Tibial nerve (tissue), 4 donors: ENCODE measurements at regions not wholly inside any gene's neighbourhood (a gene's known extent, or its start where the extent isn't known, plus 50 kb on each side); places are given as distances from the start of the nearest gene placed in this dataset.

Experiments
- DNase-seq, 2 donors: peaks; one replicate each; pipeline ENCODE4 v3.0.0-alpha.2; 2019; ENCODE audit warnings: low spot score in 2 of 2
- H3K27ac ChIP-seq, 4 donors: fragments of 200-600 bp; sonication (generic) in 3 of 4; one replicate each; pipeline ENCODE4 v1.5.1; 2017 to 2019; ENCODE audit warnings: mild to moderate bottlenecking in 1 of 4
- H3K27me3 ChIP-seq, 2 donors: fragments of 200-600 bp; sonication (generic) in 1 of 2; one replicate each; pipeline versions ENCODE4 v1.5.1 to v1.6.0; 2017 to 2019
- H3K36me3 ChIP-seq, 3 donors: fragments of 200-600 bp; sonication (generic); one replicate each; pipeline ENCODE4 v1.5.1; 2018 to 2019
- H3K4me1 ChIP-seq, 4 donors: fragments of 200-600 bp; sonication (generic) in 3 of 4; one replicate each; pipeline ENCODE4 v1.5.1; 2017 to 2019
- H3K4me3 ChIP-seq, 4 donors: fragments of 200-600 bp; sonication (generic) in 3 of 4; one replicate each; pipeline ENCODE4 v1.5.1; 2017 to 2019; ENCODE audit warnings: mild to moderate bottlenecking in 1 of 4, moderate library complexity in 1 of 4
- H3K9me3 ChIP-seq, 4 donors: fragments of 200-600 bp; sonication (generic) in 3 of 4; one replicate each; pipeline ENCODE4 v1.5.1; 2017 to 2019
- EP300 ChIP-seq, 2 donors: sonication (generic); formaldehyde crosslinking; IDR thresholded peaks; one replicate each; pipeline ENCODE4 v1.6.1; 2017; ENCODE audit warnings: antibody characterized with exemption in 2 of 2, mild to moderate bottlenecking in 1 of 2
- POLR2A ChIP-seq, 2 donors: fragments of 450-650 bp; IDR thresholded peaks; one replicate each; pipeline ENCODE4 v1.6.1; 2017; ENCODE audit warnings: antibody characterized with exemption in 2 of 2, mild to moderate bottlenecking in 2 of 2, moderate library complexity in 2 of 2
- WGBS, 2 donors: methylation state at CpG; one replicate each; pipeline ENCODE4 v1.1.5; 2018; 5-methylcytosine and 5-hydroxymethylcytosine counted together
- TF ChIP-seq, protein P1 (sequence below), 5 experiments: fragments of 200-600 bp in 3 of 5; fragments of 450-650 bp in 2 of 5; sonication (generic) in 3 of 5; IDR thresholded peaks; one replicate each; pipeline ENCODE4 v1.5.1; 2016 to 2019; ENCODE audit warnings: antibody characterized with exemption in 5 of 5, mild to moderate bottlenecking in 3 of 5, moderate library complexity in 2 of 5

DNA sequence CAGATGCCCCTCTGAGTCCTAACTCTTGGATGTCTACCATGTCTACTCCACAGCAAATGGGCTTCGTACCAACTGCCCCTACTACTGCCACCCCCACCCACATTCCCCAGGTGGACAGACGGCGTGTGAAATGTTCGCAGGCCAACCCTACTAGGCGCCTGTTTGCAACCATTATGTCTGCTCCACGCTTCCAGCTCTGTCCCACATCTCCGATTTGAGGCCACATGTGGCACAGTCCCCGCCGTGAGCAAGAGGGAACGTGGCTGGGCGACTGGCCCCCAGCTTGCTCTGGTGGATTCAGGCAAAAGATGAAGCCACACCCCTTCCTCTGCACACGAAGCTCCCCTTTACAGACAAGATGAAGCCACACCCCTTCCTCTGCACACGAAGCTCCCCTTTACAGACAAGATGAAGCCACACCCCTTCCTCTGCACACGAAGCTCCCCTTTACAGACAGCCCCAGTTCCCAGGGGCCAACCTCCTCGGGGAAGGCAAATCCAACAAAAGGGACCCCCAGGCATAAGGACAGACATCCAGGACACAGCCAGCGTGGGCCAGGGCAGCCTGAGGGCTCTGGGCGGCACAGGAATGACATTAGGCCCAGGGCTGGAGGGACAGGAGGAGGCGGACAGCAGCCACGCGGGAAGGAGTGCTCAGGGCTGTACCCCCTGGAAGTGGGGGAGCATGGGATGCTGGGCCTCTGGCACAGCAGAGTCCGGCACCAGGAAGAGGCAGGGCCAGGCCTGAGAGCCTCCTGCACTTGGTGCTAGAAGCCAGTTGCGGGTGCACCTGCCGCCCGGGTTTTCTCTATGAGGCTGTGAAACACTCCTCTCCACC is 106.2 kb downstream of the SHANK2 start:
- Histone ChIP-seq H3K27ac (no peak overlapping the region), H3K27me3 (no peaks in the 10 kb centered on the region), H3K4me3 (no peak overlapping the region), H3K9me3 (peaks cover 0 to 12% (median 0%) of the 10 kb centered on the region in 4 donors), H3K4me1 (no peaks in the 10 kb centered on the region), H3K36me3 (no peaks in the 10 kb centered on the region)
- DNase-seq: no peak
- TF ChIP-seq EP300 (IDR thresholded peaks at IDR 0.05) (no peak), POLR2A (IDR thresholded peaks at IDR 0.05) (no peak)
- TF ChIP-seq, protein P1, sequence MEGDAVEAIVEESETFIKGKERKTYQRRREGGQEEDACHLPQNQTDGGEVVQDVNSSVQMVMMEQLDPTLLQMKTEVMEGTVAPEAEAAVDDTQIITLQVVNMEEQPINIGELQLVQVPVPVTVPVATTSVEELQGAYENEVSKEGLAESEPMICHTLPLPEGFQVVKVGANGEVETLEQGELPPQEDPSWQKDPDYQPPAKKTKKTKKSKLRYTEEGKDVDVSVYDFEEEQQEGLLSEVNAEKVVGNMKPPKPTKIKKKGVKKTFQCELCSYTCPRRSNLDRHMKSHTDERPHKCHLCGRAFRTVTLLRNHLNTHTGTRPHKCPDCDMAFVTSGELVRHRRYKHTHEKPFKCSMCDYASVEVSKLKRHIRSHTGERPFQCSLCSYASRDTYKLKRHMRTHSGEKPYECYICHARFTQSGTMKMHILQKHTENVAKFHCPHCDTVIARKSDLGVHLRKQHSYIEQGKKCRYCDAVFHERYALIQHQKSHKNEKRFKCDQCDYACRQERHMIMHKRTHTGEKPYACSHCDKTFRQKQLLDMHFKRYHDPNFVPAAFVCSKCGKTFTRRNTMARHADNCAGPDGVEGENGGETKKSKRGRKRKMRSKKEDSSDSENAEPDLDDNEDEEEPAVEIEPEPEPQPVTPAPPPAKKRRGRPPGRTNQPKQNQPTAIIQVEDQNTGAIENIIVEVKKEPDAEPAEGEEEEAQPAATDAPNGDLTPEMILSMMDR (IDR thresholded peaks at IDR 0.05): no peak
- WGBS, 2 donors: 76 to 78% methylated on average over 24 of the region's 24 CpGs

DNA sequence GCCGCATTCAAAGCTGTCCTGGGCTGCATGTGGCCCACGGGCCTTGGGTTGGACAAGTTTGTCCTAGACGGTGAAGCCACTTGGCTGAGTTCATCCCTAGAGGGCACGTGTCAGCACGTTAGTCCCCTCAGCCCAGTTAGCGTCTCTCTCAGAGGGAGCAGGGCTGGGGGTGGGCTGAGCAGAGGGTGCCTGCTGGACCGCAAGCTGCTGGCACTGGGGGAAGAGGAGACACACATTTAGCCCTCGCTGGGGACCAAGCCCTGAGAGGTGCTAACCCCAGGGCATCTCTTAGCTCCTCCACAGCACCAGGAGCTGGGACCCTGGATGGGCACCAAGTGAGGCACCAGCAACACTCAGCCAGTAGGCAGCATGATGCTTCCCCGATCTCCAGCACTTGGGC is 107.0 kb downstream of the SHANK2 start:
- no peaks in the 10 kb centered on the region for H3K36me3 ChIP-seq
- no peak overlapping the region for H3K27ac ChIP-seq
- no peak for DNase-seq
- H3K4me1 ChIP-seq: no peaks in the 10 kb centered on the region
- peaks cover 0 to 12% (median 0%) of the 10 kb centered on the region in 4 donors for H3K9me3 ChIP-seq
- no peak overlapping the region for H3K4me3 ChIP-seq
- H3K27me3 ChIP-seq: no peaks in the 10 kb centered on the region
- 80% methylated on average over 9 of the region's 9 CpGs for WGBS, 2 donors
- no peak for TF ChIP-seq POLR2A (IDR thresholded peaks at IDR 0.05)
- TF ChIP-seq, protein P1 (IDR thresholded peaks at IDR 0.05): no peak
- no peak for TF ChIP-seq EP300 (IDR thresholded peaks at IDR 0.05)

DNA sequence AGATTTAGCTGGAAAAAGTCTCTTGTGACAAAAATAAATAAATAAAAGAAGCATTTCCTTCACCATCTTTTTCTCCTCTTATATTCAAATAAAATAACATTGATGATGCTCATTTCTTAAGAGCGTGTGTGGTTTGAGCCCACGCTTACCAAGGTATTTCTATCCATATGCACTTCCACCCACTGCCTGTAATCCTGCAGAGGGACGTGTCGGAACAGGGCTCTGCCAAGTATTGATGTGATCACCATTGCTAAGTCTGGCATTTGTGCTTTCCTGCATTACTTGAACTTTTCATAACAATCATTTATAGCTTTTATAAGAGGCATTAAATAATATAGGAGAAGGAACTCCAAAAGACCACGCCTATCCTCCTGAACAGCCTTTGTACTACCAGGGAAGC is 107.6 kb downstream of the SHANK2 start:
- 87 to 90% methylated on average over 5 of the region's 5 CpGs for WGBS, 2 donors
- TF ChIP-seq EP300 (IDR thresholded peaks at IDR 0.05): no peak
- TF ChIP-seq, protein P1 (IDR thresholded peaks at IDR 0.05): no peak
- H3K36me3 ChIP-seq: no peaks in the 10 kb centered on the region
- peaks cover 0 to 12% (median 0%) of the 10 kb centered on the region in 4 donors for H3K9me3 ChIP-seq
- peaks cover 0 to 5% (median 0%) of the 10 kb centered on the region in 4 donors for H3K4me1 ChIP-seq
- no peaks in the 10 kb centered on the region for H3K27me3 ChIP-seq
- no peak overlapping the region for H3K27ac ChIP-seq
- no peak for DNase-seq
- no peak overlapping the region for H3K4me3 ChIP-seq

GRCh38 chr11:71144010-71144409 is 108.4 kb downstream of the SHANK2 start:
- no peaks in the 10 kb centered on the region for H3K27me3 ChIP-seq
- H3K4me3 ChIP-seq: no peak overlapping the region
- H3K36me3 ChIP-seq: no peaks in the 10 kb centered on the region
- DNase-seq: no peak
- no peak overlapping the region for H3K27ac ChIP-seq
- WGBS, 2 donors: 72 to 78% methylated on average over 5 of the region's 5 CpGs
- H3K9me3 ChIP-seq: peaks cover 0 to 12% (median 0%) of the 10 kb centered on the region in 4 donors
- H3K4me1 ChIP-seq: peaks cover 0 to 12% (median 0%) of the 10 kb centered on the region in 4 donors
- TF ChIP-seq, protein P1 (IDR thresholded peaks at IDR 0.05): no peak
- no peak for TF ChIP-seq EP300 (IDR thresholded peaks at IDR 0.05)
- no peak for TF ChIP-seq POLR2A (IDR thresholded peaks at IDR 0.05)

GRCh38 chr11:71140206-71140919 is 112.0 kb downstream of the SHANK2 start:
- Histone ChIP-seq H3K4me3 (no peak overlapping the region), H3K9me3 (peaks cover 0 to 12% (median 0%) of the 10 kb centered on the region in 4 donors), H3K36me3 (no peaks in the 10 kb centered on the region), H3K4me1 (peaks cover 0 to 16% (median 0%) of the 10 kb centered on the region in 4 donors), H3K27ac (no peak overlapping the region), H3K27me3 (no peaks in the 10 kb centered on the region)
- no peak for TF ChIP-seq EP300 (IDR thresholded peaks at IDR 0.05)
- TF ChIP-seq, protein P1 (IDR thresholded peaks at IDR 0.05): no peak
- no peak for TF ChIP-seq POLR2A (IDR thresholded peaks at IDR 0.05)
- 73 to 76% methylated on average over 17 to 22 of the region's 22 CpGs for WGBS, 2 donors
- no peak for DNase-seq
